ENCODE measurements at regions not wholly inside any gene's neighbourhood (a gene's known extent, or its start where the extent isn't known, plus 50 kb on each side); places are given as distances from the start of the nearest gene placed in this dataset.

- Histone ChIP-seq H3K36me3 (no peaks in the 10 kb centered on the region), H3K4me1 (no peaks in the 10 kb centered on the region), H3K27me3 (replicated peaks in 1 of 7) (peaks cover 0 to 4% (median 0%) of the 10 kb centered on the region in 7 donors), H3K27ac (no peak overlapping the region), H3K4me3 (no peak overlapping the region), H3K9me3 (no peaks in the 10 kb centered on the region)
- intact Hi-C loops (cut with DNase I; ENCODE audit: low total_unique reads) = no loop called here
- TF ChIP-seq POLR2AphosphoS5 (IDR thresholded peaks at IDR 0.05) (no peak), POLR2A (IDR thresholded peaks at IDR 0.05) (no peak), CTCF (IDR thresholded peaks at IDR 0.05 in 8 of 11, conservative IDR thresholded peaks at IDR 0.05 in 3 of 11) (no peak)
- DNase-seq = peak; percentile 1
- WGBS, 5 donors = 71 to 87% (median 81%) methylated on average over 7 of the region's 7 CpGs
These were observed 195.4 kb downstream of the HAUS1 start for GRCh38 chr18:46299465-46300008.

GRCh38 chr18:46301081-46301480 lies 196.9 kb downstream of the HAUS1 start:
- peak; percentile 51 for DNase-seq
- Histone ChIP-seq H3K4me3 (no peak overlapping the region), H3K27me3 (replicated peaks in 1 of 7) (peaks cover 0 to 4% (median 0%) of the 10 kb centered on the region in 7 donors), H3K9me3 (peaks cover 0 to 3% (median 3%) of the 10 kb centered on the region in 8 donors), H3K27ac (no peak overlapping the region), H3K4me1 (no peaks in the 10 kb centered on the region), H3K36me3 (no peaks in the 10 kb centered on the region)
- 72 to 84% (median 76%) methylated on average over 6 of the region's 6 CpGs for WGBS, 5 donors
- TF ChIP-seq CTCF (IDR thresholded peaks at IDR 0.05 in 8 of 11, conservative IDR thresholded peaks at IDR 0.05 in 3 of 11) (no peak), POLR2AphosphoS5 (IDR thresholded peaks at IDR 0.05) (no peak), POLR2A (IDR thresholded peaks at IDR 0.05) (no peak)
- intact Hi-C loops (cut with DNase I; ENCODE audit: low total_unique reads) = no loop called here

- intact Hi-C loops (cut with DNase I; ENCODE audit: low total_unique reads) = no loop called here
- Histone ChIP-seq H3K9me3 (peaks cover 0 to 8% (median 7%) of the 10 kb centered on the region in 8 donors), H3K4me3 (no peak overlapping the region), H3K4me1 (no peaks in the 10 kb centered on the region), H3K27me3 (replicated peaks in 1 of 7) (peaks cover 0 to 4% (median 0%) of the 10 kb centered on the region in 7 donors), H3K36me3 (no peaks in the 10 kb centered on the region), H3K27ac (no peak overlapping the region)
- TF ChIP-seq POLR2AphosphoS5 (IDR thresholded peaks at IDR 0.05) = no peak
- TF ChIP-seq CTCF (IDR thresholded peaks at IDR 0.05 in 8 of 11, conservative IDR thresholded peaks at IDR 0.05 in 3 of 11) = no peak
- TF ChIP-seq POLR2A (IDR thresholded peaks at IDR 0.05) = no peak
- peak; percentile 21 for DNase-seq
- 82 to 89% (median 88%) methylated on average over 9 of the region's 9 CpGs for WGBS, 5 donors
These were observed 197.4 kb downstream of the HAUS1 start for GRCh38 chr18:46301571-46301970.

GRCh38 chr18:46302528-46303485 lies 198.6 kb downstream of the HAUS1 start:
- intact Hi-C loops (cut with DNase I; ENCODE audit: low total_unique reads) = no loop called here
- Histone ChIP-seq H3K4me3 (no peak overlapping the region), H3K4me1 (no peaks in the 10 kb centered on the region), H3K27ac (no peak overlapping the region), H3K36me3 (no peaks in the 10 kb centered on the region), H3K9me3 (peaks cover 0 to 20% (median 14%) of the 10 kb centered on the region in 8 donors), H3K27me3 (replicated peaks in 1 of 7) (peaks cover 0 to 4% (median 0%) of the 10 kb centered on the region in 7 donors)
- TF ChIP-seq POLR2A (IDR thresholded peaks at IDR 0.05) (no peak), CTCF (IDR thresholded peaks at IDR 0.05 in 8 of 11, conservative IDR thresholded peaks at IDR 0.05 in 3 of 11) (no peak), POLR2AphosphoS5 (IDR thresholded peaks at IDR 0.05) (no peak)
- 64 to 74% (median 70%) methylated on average over 17 to 19 of the region's 19 CpGs for WGBS, 5 donors
- DNase-seq = peak; percentile 48

Measured in spleen (tissue), 11 donors.